NT2/D1 (cell line): ENCODE measurements at regions not wholly inside any gene's neighbourhood (a gene's known extent, or its start where the extent isn't known, plus 50 kb on each side); places are given as distances from the start of the nearest gene placed in this dataset.

ENCODE experiments used
- SUZ12 ChIP-seq: IDR thresholded peaks from 2 replicates; pipeline ENCODE4 v1.6.1; 2011; ENCODE audit not compliant: insufficient read length, insufficient read depth; ENCODE audit errors: extremely low read depth
- YY1 ChIP-seq: IDR thresholded peaks from 2 replicates; pipeline ENCODE4 v1.6.1; 2011; ENCODE audit not compliant: insufficient read length, insufficient read depth

GRCh38 chr16:76193906-76194615 lies 83.1 kb upstream of the CNTNAP4 start:
- TF ChIP-seq SUZ12 (no peak), YY1 (no peak)
